Erythroblast (primary cell): ENCODE measurements at regions not wholly inside any gene's neighbourhood (a gene's known extent, or its start where the extent isn't known, plus 50 kb on each side); places are given as distances from the start of the nearest gene placed in this dataset.

Source experiments
- GATA1 ChIP-seq: IDR thresholded peaks from 2 replicates; pipeline ENCODE4 v1.6.1; 2011; ENCODE audit warnings: low read depth, mild to moderate bottlenecking, control low read depth, low read length, moderate library complexity
- POLR2A ChIP-seq: IDR thresholded peaks from 2 replicates; pipeline ENCODE4 v1.6.1; 2011; ENCODE audit warnings: mild to moderate bottlenecking, low read length

GRCh38 chr11:100536979-100537378 is 150.1 kb upstream of the ARHGAP42 start:
- TF ChIP-seq POLR2A (no peak), GATA1 (no peak)
